Osteoblast (primary cell): ENCODE measurements at regions not wholly inside any gene's neighbourhood (a gene's known extent, or its start where the extent isn't known, plus 50 kb on each side); places are given as distances from the start of the nearest gene placed in this dataset.

Experiments
- DNase-seq: peaks from one replicate; pipeline ENCODE4 v3.0.0; 2011; ENCODE audit warnings: low spot score, mixed read lengths; ENCODE audit not compliant: insufficient read length; ENCODE audit errors: missing footprints
- H2AFZ ChIP-seq: 2 replicates; pipeline ENCODE4 v1.6.0; 2011; ENCODE audit warnings: mild to moderate bottlenecking, low read length
- H3K27ac ChIP-seq: 2 replicates; pipeline ENCODE4 v1.5.1; 2011; ENCODE audit warnings: mild to moderate bottlenecking, low read depth, low read length, moderate library complexity
- H3K27me3 ChIP-seq: 2 replicates; pipeline ENCODE4 v1.6.0; 2012; ENCODE audit warnings: mild to moderate bottlenecking, control low read depth, inconsistent platforms, low read length, moderate library complexity; ENCODE audit not compliant: insufficient read depth
- H3K36me3 ChIP-seq: 2 replicates; pipeline ENCODE4 v1.5.1; 2011; ENCODE audit warnings: mild to moderate bottlenecking, low read length, control low read depth, moderate library complexity; ENCODE audit not compliant: insufficient read depth
- H3K4me1 ChIP-seq: 2 replicates; pipeline ENCODE4 v1.5.1; 2011; ENCODE audit warnings: mild to moderate bottlenecking, low read length, control low read depth, moderate library complexity; ENCODE audit not compliant: insufficient read depth
- H3K4me2 ChIP-seq: 2 replicates; pipeline ENCODE4 v1.6.0; 2011; ENCODE audit warnings: mild to moderate bottlenecking, low read length; ENCODE audit not compliant: insufficient read depth
- H3K4me3 ChIP-seq: fragments of 200-600 bp; sonication (generic); 3 replicates; pipeline ENCODE4 v1.5.1; 2012; ENCODE audit warnings: mild to moderate bottlenecking, low read length, inconsistent platforms; ENCODE audit not compliant: insufficient read depth
- H3K79me2 ChIP-seq: 2 replicates; pipeline ENCODE4 v1.6.0; 2012; ENCODE audit warnings: mild to moderate bottlenecking, low read length, control low read depth, inconsistent platforms; ENCODE audit not compliant: insufficient read depth
- H3K9me3 ChIP-seq: 2 replicates; pipeline ENCODE4 v1.5.1; 2011; ENCODE audit warnings: low read depth, low read length, control low read depth
- H4K20me1 ChIP-seq: 2 replicates; pipeline ENCODE4 v1.6.0; 2012; ENCODE audit warnings: mild to moderate bottlenecking, low read length, control low read depth; ENCODE audit not compliant: insufficient read depth
- CTCF ChIP-seq: IDR thresholded peaks from 2 replicates; pipeline ENCODE4 v1.5.1; 2011; ENCODE audit warnings: mild to moderate bottlenecking, low read depth, low read length, moderate library complexity; ENCODE audit errors: extremely low read depth

- H3K36me3 ChIP-seq: no peaks in the 10 kb centered on the region
- no peak overlapping the region for H3K4me3 ChIP-seq
- no peak overlapping the region for H3K27ac ChIP-seq
- TF ChIP-seq CTCF: no peak
- no peak overlapping the region for H3K4me2 ChIP-seq
- H2AFZ ChIP-seq: no peak overlapping the region
- no peak for DNase-seq
- H3K79me2 ChIP-seq: no peaks in the 10 kb centered on the region
- H3K27me3 ChIP-seq: no peaks in the 10 kb centered on the region
- H3K4me1 ChIP-seq: no peaks in the 10 kb centered on the region
- H4K20me1 ChIP-seq: no peaks in the 10 kb centered on the region
- H3K9me3 ChIP-seq: no peaks in the 10 kb centered on the region
Measured at GRCh38 chr10:4637657-4638056, 188.3 kb upstream of the AKR1E2 start.

- Histone ChIP-seq H3K27ac (no peak overlapping the region), H3K27me3 (no peaks in the 10 kb centered on the region), H3K79me2 (no peaks in the 10 kb centered on the region), H3K4me2 (no peak overlapping the region), H4K20me1 (no peaks in the 10 kb centered on the region), H3K4me1 (no peaks in the 10 kb centered on the region), H2AFZ (no peak overlapping the region), H3K9me3 (no peaks in the 10 kb centered on the region), H3K4me3 (no peak overlapping the region), H3K36me3 (no peaks in the 10 kb centered on the region)
- DNase-seq: no peak
- TF ChIP-seq CTCF: no peak
Measured at GRCh38 chr10:4635883-4636282, 190.1 kb upstream of the AKR1E2 start.

GRCh38 chr10:4635388-4635787 is 190.6 kb upstream of the AKR1E2 start:
- Histone ChIP-seq H4K20me1 (no peaks in the 10 kb centered on the region), H2AFZ (no peak overlapping the region), H3K4me3 (no peak overlapping the region), H3K4me2 (no peak overlapping the region), H3K27ac (no peak overlapping the region), H3K9me3 (no peaks in the 10 kb centered on the region), H3K36me3 (no peaks in the 10 kb centered on the region), H3K4me1 (no peaks in the 10 kb centered on the region), H3K79me2 (no peaks in the 10 kb centered on the region), H3K27me3 (no peaks in the 10 kb centered on the region)
- no peak for TF ChIP-seq CTCF
- DNase-seq: no peak

- H3K36me3 ChIP-seq: no peaks in the 10 kb centered on the region
- H3K79me2 ChIP-seq: no peaks in the 10 kb centered on the region
- H3K27ac ChIP-seq: no peak overlapping the region
- H2AFZ ChIP-seq: no peak overlapping the region
- no peaks in the 10 kb centered on the region for H4K20me1 ChIP-seq
- no peaks in the 10 kb centered on the region for H3K9me3 ChIP-seq
- TF ChIP-seq CTCF: no peak
- no peak overlapping the region for H3K4me2 ChIP-seq
- H3K4me1 ChIP-seq: no peaks in the 10 kb centered on the region
- no peak overlapping the region for H3K4me3 ChIP-seq
- no peaks in the 10 kb centered on the region for H3K27me3 ChIP-seq
- no peak for DNase-seq
Measured at GRCh38 chr10:4633776-4634175, 192.2 kb upstream of the AKR1E2 start.
